ENCODE measurements at regions not wholly inside any gene's neighbourhood (a gene's known extent, or its start where the extent isn't known, plus 50 kb on each side); places are given as distances from the start of the nearest gene placed in this dataset.

GRCh38 chr15:94105760-94106159 is 125.6 kb upstream of the MCTP2 start:
- Mint-ChIP-seq H3K36me3 (0 out of 2 replicates have a peak, but pooled peaks cover 2% of the 10 kb centered on the region), H3K9me3 (peaks cover 14% of the 10 kb centered on the region), H3K27ac (no peak overlapping the region), H3K27me3 (ENCODE audit: low read depth) (no peaks in the 10 kb centered on the region; the same call in 1 of the 2 replicates), H3K4me3 (no peak overlapping the region), H3K4me1 (peaks cover 26% of the 10 kb centered on the region)
- TF ChIP-seq SP1 (CRISPR knock-in tag; conservative IDR thresholded peaks at IDR 0.05) (no peak), ATF6 (CRISPR knock-in tag; IDR thresholded peaks at IDR 0.05) (no peak), ATF1 (CRISPR knock-in tag; IDR thresholded peaks at IDR 0.05) (no peak), ZNF317 (CRISPR knock-in tag; IDR thresholded peaks at IDR 0.05; ENCODE audit: borderline replicate concordance, low read depth) (no peak), JAZF1 (CRISPR knock-in tag; IDR thresholded peaks at IDR 0.05) (no peak), STAT6 (CRISPR knock-in tag; conservative IDR thresholded peaks at IDR 0.05; ENCODE audit: low read depth) (no peak), AR (CRISPR knock-in tag; IDR thresholded peaks at IDR 0.05) (no peak), ZNF532 (CRISPR knock-in tag; IDR thresholded peaks at IDR 0.05; ENCODE audit: borderline replicate concordance) (no peak), GRHL2 (CRISPR knock-in tag; IDR thresholded peaks at IDR 0.05; ENCODE audit: insufficient replicate concordance, severe bottlenecking) (no peak)
- ChIA-PET CTCF (no interaction called here), POLR2A (no interaction called here)
- DNase-seq (ENCODE audit: low spot score) (no peak), ATAC-seq (no peak)

- DNase-seq (ENCODE audit: low spot score) (no peak), ATAC-seq (no peak)
- Mint-ChIP-seq H3K4me3 (no peak overlapping the region), H3K36me3 (0 out of 2 replicates have a peak, but pooled peaks cover 2% of the 10 kb centered on the region), H3K27ac (no peak overlapping the region), H3K4me1 (peaks cover 8% of the 10 kb centered on the region), H3K9me3 (peaks cover 14% of the 10 kb centered on the region), H3K27me3 (ENCODE audit: low read depth) (no peaks in the 10 kb centered on the region; the same call in 1 of the 2 replicates)
- ChIA-PET CTCF (no interaction called here), POLR2A (no interaction called here)
- TF ChIP-seq MXD4 (CRISPR knock-in tag; IDR thresholded peaks at IDR 0.05; ENCODE audit: borderline replicate concordance) = no peak
- no peak for TF ChIP-seq CTCF (IDR thresholded peaks at IDR 0.05)
- no peak for TF ChIP-seq SOX15 (CRISPR knock-in tag; IDR thresholded peaks at IDR 0.05)
- TF ChIP-seq ZNF532 (CRISPR knock-in tag; IDR thresholded peaks at IDR 0.05; ENCODE audit: borderline replicate concordance) = no peak
- no peak for TF ChIP-seq E2F4 (CRISPR knock-in tag; IDR thresholded peaks at IDR 0.05; ENCODE audit: borderline replicate concordance, low read depth)
- no peak for TF ChIP-seq TP53 (CRISPR knock-in tag; IDR thresholded peaks at IDR 0.05)
These were observed 130.5 kb upstream of the MCTP2 start for GRCh38 chr15:94100863-94101262.
